ENCODE measurements at regions not wholly inside any gene's neighbourhood (a gene's known extent, or its start where the extent isn't known, plus 50 kb on each side); places are given as distances from the start of the nearest gene placed in this dataset.
"Not testable (repeated sequence)": the region's sequence is repeated elsewhere in the genome, so short reads cannot be mapped to it uniquely, and the experiment has no call there.

DNA sequence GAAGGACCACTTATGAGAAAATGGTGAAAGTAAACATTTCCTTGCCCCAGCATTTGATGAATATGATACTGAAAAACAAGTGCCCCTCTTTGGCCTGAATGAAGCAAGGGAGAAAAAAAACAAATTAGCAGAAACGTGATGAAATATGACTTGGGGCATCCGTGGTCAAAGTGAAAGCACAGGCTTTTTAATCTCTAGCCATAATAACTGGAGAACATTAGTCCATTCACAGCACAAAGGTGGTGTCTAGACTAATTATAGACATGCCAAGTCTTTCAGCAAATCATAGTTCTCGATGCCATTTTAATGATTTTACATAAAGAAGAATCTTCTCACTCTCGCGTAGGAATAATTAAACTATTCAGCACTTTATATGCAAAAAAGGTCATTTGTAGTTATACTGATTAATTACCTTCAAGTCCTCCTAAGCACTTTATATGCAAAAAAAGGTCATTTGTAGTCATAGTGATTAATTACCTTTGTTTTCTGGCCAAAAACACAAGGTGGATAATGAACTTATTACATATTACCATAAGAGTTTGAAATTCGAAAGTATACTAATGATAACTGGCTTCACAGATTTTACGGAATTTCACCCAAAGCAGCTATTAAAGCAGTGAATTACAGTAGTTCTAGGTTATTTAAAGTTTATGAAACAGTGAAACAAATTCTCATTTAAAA lies 121.6 kb downstream of the ZNF22 start:
- not testable (repeated sequence) for DNase-seq

DNA sequence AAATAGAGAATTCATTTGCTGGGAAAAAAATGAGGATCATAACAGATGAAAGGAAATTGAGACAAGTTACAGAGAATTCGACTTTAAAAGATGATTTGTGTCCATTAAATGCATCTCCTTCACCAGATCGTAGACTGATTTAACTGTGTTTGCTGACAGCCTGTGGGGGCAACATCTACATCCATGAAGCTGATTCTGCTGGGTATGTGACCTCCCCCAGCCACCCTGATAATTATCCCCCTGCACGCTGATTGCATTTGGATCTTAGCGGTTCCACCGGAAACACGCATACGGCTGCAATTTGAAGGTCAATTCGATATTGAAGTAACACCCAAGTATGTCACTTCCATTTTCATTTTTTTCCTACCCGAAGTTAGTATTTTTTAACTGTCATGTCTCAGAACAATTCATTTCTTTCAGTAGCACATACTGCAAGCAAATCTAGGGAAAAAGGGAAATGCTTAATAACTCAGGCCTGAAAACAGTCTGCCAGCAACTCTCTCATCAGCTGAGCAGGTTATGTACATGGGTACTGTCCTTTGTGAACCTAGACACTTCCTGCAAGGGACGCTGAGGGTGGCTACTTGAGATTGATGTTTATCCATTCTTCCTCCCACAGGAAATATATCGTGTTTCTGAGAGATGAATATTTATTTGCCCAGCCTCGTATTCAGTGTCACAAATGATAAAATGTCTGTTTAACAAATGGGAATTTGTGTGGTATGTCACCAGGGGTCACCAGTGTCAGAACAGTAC lies 134.9 kb downstream of the ZNF22 start:
- DNase-seq = no peak

DNA sequence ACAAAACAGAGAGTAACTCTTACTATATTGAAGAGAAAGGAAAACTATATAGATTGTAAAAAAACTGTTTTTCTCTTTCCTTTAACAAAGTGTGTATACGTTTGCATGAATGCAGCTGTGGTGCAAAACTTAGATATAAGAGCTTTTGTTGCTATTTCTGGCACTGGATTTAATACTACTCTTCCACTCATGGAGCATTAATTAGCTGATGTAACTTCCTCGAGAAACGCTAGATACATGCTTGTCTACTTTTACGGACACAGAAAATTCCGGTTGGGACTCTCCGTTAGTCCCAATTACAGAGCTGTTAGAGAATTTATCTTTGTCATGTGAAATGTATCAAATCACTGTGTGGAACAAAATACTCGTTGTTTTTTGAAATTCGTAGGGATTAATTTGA lies 135.5 kb downstream of the ZNF22 start:
- no peak for DNase-seq

DNA sequence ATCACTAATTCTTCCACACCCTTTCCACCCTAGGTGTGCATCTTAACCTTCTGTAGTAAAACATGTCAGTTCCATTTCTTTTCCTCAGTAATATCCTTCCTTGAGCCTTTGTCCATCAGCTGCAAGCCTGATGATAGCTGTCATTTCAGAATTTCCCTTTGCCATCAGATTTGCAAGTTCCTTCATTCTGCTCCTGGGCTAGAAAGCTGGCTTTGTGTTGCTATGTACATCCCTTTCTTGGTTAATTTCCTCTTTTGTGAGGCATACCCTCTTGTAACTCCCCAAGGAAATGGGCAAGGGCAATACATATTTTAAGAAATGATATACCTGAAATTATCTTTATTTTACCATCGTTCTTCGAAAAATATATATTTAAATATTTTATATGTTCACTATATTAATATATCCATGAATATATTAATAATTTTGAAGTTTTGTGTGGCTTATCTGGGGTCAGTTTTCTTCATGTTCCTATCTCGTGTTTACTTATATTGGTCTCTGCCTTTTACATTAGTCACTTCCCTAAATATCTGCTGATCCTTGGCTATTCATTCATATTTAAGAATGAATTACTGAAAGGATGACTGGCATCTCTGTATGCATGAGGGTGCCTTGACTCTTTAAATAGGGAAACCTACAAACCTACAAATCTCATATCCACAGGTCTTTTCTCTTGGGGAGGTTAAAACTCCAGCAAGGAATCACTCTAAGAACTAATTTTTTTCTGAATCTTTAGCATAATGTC lies 143.8 kb downstream of the ZNF22 start:
- DNase-seq = no peak

DNA sequence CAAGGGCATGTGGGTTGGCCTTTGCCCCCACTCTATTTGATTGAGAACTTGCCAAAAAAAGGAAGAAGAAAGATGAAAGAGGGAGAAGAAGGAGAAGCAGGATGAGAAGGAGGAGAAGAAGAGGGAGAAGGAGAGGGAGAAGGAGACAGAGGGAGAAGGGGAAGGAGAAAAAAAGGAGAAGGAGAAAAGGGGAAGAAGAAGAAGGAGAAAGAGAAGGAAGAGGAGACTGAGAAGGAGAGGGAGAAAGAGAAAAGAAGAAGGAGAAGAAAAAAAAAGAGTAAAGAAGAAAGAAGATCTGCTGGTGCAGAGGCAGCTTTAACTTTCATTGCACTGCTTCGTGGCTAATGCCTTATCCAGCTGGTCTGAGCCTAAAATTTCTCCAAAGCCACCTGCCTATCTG lies 144.4 kb downstream of the ZNF22 start:
- DNase-seq = not testable (repeated sequence)

DNA sequence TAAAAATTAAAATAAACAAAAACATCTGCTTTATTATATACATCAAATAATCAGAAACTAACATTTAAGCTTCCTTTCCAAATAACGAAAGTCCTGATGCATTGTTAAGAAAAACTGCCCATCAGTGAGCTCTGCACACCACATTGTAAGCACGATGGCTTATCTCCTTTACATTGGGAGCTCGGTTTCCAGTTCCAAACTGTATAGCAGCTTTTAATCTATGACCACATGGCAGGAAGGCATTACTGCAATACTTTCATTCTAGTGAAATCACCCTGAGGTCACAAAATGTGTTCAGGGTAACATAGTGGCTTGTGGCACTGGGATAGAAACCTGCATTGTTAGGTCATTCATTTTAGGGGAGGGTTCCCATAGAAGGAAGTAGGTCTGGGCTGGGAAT lies 146.3 kb downstream of the ZNF22 start:
- DNase-seq = no peak

DNA sequence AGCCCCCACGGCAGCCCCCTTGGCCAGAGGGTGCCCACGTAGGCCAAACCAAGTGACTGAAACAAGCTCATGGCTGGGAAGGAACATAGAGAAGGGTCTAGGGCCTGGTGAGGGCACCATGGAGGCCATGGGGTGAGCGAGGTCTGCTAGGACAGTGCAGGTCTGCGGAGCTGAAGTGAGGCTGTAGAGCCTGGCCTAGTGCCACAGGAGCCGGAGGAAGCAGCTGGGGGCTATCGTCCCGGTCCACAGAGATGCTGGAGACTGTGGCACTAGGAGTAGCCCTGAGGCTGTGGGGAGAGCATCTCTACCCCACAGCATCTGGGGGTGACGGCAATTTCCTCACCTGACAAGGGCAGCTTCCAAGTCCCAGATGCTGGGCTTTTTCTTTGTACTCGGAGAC lies 150.3 kb downstream of the ZNF22 start:
- DNase-seq = no peak

DNA sequence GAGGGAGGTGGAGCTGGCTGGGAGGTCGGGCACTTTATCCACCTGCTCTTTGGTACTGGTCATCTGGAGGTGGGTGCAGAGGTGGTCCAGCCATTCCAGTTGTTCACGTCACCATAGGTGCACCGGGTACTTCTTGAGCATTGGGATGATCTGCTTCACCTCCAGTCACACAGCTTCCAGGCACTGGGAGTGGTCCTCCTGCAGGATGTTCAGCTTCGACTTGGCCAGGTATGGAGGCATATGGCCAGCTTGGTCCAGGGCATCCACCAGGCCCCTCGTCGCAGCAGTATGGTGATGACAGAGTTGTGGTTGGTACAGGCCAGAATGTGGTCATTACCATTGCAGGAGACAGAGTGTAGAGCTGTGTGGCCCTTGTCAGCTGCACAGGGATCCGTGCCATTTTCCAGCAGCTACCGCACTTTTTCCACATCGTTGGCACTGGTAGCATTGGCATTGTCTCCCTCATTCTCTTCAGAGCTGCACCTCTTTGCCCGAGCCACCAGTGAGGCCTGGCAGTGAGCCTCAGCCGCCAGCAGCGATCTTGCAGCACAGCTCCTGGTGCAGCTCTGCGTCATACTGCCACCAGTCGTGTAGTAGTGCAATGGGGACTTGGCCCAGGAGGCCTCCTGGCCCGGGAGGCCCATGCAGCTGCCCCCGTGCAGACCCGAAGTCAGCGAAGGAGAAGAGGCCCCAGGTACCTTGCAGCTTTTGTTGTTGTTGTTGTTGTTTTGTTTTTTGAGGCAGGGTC lies 150.9 kb downstream of the ZNF22 start:
- DNase-seq = no peak

DNA sequence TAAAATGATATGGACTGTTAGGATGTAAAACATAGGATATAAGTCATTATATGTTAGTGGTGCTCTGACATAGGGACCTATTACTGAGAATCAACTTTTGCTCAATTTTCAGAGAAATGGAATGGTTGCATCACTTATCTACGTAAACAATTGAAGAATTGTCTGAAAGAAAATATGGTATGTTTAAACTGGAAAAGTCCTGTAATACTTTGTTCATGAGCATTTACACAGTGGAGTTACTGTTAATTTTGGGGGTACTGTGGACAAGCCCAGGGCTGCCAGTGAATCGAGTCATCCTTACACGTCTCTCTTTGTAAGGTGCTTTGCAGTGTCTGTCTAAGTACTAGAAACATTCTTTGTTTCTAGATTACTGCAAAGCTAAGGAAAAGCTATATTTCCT lies 152.0 kb downstream of the ZNF22 start:
- no peak for DNase-seq

DNA sequence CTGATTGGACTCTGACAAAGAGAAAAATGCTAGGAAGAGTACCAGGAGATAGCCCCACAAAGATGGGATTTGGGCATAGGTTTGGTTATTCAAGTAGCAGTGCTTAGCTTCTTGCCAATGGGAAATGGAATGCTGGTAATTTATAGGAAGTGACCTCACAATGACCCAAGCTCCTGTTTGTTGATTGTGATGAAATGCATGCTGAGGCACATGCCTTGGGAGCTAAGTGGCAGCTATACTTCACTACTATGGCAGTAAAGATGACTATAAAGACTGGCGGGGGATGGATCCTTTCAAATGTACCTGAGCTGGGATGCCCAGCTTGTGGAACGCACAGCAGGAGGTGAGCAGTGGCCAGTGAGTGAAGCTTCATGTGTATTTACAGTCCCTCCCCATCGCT lies 153.8 kb downstream of the ZNF22 start:
- no peak for DNase-seq

DNA sequence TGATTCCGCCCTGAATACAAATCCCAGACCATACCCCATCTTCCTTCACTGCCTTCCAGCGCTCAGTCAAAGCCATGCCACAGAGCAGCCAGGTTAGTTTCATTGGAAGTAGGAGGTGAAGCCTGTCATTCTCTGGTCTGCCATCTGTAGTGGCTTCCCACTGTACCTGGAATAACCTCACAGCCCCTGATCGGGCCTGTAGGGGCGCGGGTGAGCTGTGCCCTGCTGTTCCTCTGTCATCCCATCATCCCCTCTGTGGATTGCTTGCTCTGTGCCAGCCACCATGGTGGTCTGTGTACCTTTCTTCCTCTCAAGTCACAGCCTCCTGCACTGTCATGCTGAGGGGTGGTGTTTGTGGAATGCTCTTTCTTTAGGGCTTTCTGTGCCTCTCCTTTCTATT lies 155.1 kb downstream of the ZNF22 start:
- DNase-seq = no peak

DNA sequence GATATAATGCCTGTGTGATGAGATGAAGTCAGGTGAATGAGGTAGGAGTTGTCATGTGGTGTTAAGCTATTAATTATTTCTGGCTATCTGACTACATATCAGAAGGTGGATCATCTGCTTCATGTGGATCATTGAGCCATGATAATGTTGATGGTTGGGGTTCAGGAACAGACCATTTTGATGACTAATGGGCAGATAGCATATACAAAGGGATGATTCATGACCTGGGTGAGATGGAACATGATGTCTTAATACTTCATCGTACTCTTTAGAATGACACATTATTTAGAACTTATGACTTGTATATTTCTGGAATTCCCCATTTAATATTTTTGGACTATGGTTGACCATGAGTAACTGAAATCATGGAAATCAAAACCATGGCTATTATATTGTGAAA lies 155.1 kb downstream of the OR13A1 start:
- no peak for DNase-seq

DNA sequence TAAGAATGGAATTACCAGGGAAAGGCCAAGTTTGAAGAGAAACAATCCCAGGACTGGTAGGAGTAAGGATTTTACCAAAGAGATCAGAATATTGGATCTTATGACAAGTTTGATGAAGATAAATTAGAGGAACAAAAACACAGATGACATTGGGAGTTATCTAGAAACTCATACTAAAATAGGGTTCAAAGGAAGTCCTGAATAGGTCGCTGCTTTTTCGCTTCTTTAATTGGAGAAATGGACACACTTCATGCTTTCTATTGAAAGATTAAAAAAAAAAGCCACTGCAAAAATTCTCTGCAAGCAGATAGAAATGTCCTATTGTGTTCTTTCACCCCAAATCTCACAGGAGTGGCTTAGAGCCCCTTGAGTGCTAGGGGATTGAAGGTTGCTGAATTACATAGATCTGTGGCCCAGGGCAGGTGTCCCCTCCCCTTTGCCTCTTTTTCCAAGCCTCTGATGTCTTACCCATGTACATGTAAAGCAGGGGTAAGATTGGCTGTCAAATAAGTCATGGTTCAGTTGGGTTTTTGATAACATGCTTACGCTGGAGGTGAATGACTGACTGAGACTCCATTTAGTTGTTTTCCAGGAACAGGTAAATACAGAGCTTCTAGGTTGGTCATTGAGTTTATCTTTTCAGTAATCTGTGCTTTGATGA lies 152.0 kb downstream of the OR13A1 start:
- no peak for DNase-seq

DNA sequence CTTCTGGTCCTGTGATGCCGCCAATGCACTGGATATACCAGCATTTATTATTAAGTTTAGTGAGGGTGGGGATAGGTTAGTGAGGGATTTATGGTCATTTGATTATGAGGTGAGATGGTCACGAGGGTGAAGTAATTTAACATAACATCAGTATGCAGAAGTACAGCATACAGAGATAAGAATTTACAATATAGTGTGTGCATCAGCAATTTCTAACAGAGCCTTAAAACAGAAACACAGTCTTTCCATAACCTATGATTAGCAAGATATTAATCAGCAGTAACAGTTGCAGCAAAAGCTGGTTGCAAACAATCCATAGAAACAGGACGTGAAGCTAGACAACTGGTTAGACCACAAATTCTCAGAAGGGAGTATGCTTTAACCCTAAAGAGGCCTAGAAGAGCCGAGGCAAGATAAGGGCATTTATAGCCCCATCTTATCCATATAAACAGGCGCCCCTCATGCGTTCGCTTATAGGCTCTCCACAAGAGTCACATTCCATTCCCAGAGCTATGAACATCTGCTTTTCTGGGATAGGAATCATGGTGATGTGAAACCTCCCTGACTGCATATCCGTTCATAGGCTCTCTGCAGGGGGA lies 139.8 kb downstream of the OR13A1 start:
- not testable (repeated sequence) for DNase-seq

DNA sequence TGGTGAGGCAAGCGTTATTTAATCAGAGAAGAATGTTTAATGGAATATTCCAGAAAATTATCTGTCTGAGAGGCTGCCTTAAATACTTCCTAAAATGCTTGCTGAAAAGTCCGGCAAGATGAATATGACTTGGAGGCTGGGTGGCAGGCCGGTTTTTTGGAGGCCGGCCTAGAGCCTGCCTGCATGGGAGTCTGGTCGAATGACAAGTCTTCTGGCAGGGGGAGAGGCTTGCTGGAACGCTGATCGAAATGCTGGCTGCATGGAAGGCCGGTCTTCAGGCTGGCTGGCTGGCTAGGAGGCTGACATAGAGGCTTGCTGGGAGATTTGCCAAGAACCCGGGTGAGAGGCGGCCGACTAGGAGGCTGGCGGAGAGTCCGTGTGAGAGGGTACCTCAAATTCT lies 135.7 kb downstream of the OR13A1 start:
- DNase-seq = no peak

DNA sequence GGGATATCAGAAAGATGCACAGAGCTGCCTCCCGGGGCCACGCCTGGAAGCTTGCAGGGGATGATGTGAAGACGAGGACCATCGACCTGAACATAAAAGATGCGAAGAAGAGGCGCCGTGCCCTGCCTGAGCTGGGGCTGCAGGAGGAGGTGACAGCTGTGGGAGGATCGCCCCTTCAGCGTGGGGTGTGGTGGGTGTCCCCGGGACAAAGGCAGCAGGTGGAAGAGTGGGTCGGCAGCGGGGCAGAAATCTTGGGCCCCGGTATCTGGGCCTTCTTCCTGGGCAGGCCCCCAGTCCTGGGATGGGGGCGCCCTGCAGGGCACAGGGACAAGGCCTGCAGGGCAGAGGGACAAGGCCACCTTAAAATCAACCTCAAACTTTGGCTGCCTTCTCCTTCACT lies 134.9 kb downstream of the OR13A1 start:
- no peak for DNase-seq

DNA sequence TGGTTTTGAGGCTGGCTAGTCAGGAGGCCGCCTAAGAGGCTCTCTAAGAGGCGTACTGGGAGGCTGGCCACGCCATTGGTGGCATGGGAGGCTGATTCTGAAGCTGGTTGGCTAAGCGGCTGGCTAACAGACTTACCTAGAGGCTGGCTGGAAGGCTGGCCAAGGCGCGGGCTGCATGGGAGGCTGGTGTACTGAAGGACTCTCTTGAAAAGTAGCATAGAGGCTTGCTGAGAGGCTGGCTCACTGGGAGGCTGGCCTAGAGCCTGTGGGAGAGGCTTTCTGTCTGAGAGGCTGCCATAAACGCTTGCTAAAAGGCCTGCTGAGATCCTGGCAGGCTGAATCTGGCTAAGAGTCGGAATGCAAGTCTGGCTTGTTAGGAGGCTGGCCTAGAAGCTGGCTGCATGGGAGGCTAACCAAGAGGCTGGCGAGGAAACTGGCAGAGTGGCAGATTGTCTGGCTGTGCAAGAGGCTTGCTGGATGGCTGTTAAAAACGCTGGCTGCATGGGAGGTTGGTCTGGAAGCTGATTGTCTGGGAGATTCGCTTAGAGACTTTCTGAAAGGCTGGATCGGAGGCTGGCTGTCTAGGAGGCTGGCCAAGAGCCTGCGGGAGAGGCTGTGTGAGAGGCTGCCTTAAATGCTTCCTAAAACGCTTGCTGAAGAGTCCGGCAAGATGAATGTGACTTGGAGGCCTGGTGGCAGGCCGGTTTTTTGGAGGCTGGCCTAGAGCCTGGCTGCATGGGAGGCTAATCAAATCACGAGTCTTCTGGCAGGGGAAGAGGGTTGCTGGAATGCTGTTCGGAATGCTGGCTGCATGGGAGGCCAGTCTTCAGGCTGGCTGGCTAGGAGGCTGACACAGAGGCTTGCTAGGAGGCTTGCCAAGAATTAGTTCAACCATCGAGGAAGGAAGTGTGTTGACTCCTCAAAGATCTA lies 134.2 kb downstream of the OR13A1 start:
- no peak for DNase-seq

DNA sequence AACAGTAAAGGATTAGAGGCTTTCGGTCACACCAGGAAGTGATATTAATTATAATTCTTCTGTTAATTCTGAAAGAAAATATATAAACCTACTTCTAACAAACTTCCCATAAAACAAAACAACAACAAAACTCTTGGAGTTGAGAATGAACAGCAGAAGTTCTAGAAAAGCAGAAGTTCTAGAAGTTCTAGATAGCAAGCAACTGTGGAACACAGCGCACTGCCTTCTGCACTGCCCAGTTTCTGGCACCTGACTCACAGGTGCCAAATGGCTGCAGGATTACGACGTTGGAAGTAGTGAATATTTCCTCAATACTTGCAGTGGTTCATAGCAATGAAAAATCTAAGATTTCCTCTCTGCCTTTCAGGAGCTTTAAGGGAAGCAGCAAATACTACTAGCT lies 132.2 kb downstream of the OR13A1 start:
- DNase-seq = no peak

DNA sequence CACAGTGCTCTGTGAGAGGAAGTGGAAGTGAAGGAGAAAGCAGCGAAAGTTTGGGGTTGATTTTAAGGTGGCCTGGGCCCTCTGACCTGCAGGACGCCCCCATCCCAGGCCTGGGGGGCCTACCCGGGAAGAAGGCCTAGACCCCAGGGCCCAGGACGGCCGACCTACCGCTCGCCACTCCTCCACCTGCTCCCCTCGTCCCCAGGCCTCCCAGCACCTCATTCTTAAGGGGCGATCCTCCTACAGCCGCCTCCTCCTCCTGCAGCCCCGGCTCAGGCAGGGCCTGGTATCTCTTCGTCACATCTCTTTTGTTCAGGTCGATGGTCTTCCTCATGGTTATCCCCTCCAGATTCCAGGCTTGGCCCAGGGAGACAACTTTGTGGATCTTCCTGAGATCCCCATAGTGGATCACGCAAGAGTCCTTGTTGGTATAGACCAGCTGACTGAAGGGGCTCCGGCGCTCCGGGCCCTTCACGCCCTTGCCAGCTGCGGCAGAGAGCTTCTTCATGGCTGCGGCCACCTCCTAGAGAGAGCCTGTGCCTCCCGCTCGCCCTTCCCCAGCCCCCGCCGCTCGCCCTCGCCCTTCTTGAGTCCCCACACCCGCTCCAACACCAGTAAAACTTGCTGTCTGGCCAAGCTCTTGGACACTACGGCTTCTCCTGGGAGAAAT lies 117.5 kb downstream of the OR13A1 start:
- peak; percentile 11 for DNase-seq

DNA sequence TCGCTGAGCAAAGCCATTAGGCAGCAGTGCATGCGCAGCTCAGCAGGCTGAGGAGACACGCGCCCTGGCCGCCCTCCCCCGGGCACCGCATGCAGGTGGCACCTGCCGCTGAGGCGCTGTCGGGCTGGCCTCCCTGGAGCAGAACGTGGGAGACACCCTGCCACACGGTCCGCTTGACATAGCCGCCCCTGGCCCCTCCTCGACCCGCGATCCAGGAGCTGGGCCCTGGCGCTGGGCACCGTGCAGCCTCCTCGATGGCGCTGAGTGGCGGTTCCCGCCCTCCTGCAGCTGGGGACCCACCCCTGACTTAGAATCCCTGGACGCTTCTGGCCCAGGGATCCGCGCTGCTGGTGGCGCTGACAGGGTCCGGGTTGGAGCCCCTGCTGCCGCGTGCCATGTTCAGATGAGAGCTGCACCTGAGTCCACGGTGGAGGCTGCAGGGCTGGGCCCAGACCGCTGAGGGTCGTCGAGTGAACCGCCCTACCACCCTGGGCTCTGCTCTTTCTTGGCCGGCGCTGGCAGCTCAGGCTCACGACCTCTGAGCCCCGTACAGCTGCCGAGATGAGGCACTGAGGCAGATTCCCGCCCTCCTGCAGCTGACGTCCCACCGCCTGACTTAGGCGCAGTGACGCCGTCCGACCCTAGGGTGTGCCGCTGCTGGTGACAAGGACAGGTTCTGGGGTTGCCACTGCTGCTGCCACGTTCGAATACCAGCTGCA lies 116.8 kb downstream of the OR13A1 start:
- DNase-seq = no peak
